ENCODE measurements at regions not wholly inside any gene's neighbourhood (a gene's known extent, or its start where the extent isn't known, plus 50 kb on each side); places are given as distances from the start of the nearest gene placed in this dataset.

DNA sequence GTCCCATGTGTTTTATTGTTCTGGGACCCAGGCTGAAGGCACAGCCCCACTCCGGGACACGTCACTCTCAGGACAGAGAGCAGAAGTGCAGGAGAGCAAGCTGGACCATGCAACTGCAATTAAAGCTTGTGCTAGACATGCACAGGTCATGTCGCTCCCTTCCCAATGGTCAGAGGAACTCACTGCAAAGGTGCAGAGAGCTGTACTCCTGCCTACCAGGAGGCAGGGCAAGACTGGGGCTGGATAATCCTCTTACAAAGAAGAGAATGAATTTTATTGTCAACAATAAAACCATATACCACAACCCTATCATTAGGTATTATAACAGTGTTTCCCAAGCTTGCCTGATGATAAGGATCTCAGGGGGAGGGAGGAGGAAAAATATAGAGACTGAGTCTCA is 74.0 kb upstream of the NEK6 start:
- DNase-seq (no peak), ATAC-seq (no peak)
- TF ChIP-seq, protein P1, sequence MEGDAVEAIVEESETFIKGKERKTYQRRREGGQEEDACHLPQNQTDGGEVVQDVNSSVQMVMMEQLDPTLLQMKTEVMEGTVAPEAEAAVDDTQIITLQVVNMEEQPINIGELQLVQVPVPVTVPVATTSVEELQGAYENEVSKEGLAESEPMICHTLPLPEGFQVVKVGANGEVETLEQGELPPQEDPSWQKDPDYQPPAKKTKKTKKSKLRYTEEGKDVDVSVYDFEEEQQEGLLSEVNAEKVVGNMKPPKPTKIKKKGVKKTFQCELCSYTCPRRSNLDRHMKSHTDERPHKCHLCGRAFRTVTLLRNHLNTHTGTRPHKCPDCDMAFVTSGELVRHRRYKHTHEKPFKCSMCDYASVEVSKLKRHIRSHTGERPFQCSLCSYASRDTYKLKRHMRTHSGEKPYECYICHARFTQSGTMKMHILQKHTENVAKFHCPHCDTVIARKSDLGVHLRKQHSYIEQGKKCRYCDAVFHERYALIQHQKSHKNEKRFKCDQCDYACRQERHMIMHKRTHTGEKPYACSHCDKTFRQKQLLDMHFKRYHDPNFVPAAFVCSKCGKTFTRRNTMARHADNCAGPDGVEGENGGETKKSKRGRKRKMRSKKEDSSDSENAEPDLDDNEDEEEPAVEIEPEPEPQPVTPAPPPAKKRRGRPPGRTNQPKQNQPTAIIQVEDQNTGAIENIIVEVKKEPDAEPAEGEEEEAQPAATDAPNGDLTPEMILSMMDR (IDR thresholded peaks at IDR 0.05): no peak
- Histone ChIP-seq H3K4me3 (no peak overlapping the region), H3K9me3 (no peaks in the 10 kb centered on the region), H3K27me3 (ENCODE audit: low read depth) (peaks cover 22% of the 10 kb centered on the region), H3K4me1 (no peaks in the 10 kb centered on the region), H3K36me3 (no peaks in the 10 kb centered on the region), H3K27ac (no peak overlapping the region)
- intact Hi-C loops (cut with DNase I): no loop called here

DNA sequence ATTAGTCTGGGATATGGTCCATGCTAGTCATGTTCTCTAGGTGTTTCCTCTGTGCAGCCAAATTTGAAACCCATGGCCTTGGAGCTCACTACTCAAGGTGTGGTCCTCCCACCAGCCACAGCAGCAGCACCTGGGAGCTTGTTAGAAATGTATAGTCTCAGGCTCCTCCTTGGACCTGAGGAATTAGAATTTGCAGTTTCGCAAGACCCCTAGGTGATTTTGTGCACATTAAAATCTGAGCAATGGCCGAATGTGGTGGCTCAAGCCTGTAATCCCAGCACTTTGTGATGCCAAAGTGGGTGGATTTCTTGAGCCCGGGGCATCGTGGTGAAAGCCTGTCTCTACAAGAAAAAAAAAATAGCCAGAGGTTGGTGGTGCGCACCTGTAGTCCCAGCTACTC is 72.3 kb upstream of the NEK6 start:
- no peaks in the 10 kb centered on the region for H3K4me1 ChIP-seq
- DNase-seq (no peak), ATAC-seq (no peak)
- peaks cover 22% of the 10 kb centered on the region for H3K27me3 ChIP-seq (ENCODE audit: low read depth)
- no peaks in the 10 kb centered on the region for H3K9me3 ChIP-seq
- TF ChIP-seq, protein P1 (IDR thresholded peaks at IDR 0.05): no peak
- intact Hi-C loops (cut with DNase I): no loop called here
- no peak overlapping the region for H3K27ac ChIP-seq
- H3K4me3 ChIP-seq: no peak overlapping the region
- H3K36me3 ChIP-seq: no peaks in the 10 kb centered on the region

DNA sequence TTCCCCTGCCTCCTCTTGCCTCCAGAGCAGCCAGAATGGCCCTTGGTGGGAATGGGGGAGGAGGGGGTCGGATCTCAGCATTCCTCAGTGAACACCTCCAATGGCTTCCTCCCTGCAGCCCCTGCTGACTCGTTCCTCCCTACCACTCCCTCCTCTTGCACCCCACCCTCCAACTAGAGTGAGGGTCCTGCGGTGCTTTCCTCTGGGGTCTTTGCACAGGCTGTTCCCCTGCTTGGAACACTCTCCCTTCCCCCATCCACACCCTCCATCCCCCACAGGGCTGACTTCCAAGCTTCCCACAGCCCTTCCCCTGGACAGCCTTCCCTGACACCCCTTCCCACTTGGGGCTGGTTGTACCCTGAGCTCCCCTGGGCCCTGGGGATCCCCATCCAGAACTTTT is 70.4 kb upstream of the NEK6 start:
- ATAC-seq (no peak), DNase-seq (no peak)
- H3K27me3 ChIP-seq (ENCODE audit: low read depth): peaks cover 12% of the 10 kb centered on the region
- H3K4me1 ChIP-seq: no peaks in the 10 kb centered on the region
- TF ChIP-seq, protein P1 (IDR thresholded peaks at IDR 0.05): no peak
- no peak overlapping the region for H3K27ac ChIP-seq
- no peak overlapping the region for H3K4me3 ChIP-seq
- no peaks in the 10 kb centered on the region for H3K36me3 ChIP-seq
- no peaks in the 10 kb centered on the region for H3K9me3 ChIP-seq
- intact Hi-C loops (cut with DNase I): no loop called here

DNA sequence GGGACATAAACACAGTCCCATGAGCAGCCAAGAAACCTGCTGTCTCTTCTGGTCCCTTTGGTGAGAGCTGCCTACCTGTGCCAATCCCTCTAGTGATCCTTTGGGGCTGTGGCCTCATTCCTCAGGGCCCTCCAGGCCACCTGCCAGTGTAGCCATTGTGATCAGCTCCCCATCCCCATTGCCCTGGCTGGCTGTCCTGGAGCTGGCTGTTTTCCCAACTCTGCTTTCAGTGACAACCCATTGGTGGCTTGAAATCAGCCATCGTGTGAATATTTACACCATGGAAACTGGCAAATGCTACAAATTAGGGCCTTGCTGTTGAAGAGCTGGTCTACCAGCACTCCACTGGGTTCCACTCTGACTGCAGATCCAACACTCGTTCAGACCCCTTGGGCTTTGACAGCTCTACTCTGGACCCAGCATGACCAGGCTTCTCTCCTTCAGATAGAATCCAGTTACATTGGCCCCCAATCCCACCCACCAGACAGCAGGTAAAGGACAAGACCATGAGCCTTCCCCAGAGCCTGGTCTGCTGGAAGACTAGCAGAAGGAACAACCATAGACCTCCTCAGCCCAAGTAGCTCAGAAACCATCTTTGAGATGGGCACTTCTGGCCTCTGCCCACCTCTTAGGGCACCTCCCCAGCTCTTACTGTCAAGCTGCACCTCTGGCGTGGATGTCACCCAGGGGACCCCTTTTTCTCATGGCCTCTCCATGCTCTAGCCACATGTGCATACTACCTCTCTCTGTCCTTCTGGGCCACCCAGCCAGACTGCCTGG is 69.2 kb upstream of the NEK6 start:
- DNase-seq: no peak
- TF ChIP-seq, protein P1 (IDR thresholded peaks at IDR 0.05): no peak
- Histone ChIP-seq H3K27me3 (ENCODE audit: low read depth) (peaks cover 4% of the 10 kb centered on the region), H3K4me3 (no peak overlapping the region), H3K27ac (no peak overlapping the region), H3K36me3 (no peaks in the 10 kb centered on the region), H3K4me1 (no peaks in the 10 kb centered on the region), H3K9me3 (no peaks in the 10 kb centered on the region)
- intact Hi-C loops (cut with DNase I): no loop called here
- ATAC-seq: no peak

DNA sequence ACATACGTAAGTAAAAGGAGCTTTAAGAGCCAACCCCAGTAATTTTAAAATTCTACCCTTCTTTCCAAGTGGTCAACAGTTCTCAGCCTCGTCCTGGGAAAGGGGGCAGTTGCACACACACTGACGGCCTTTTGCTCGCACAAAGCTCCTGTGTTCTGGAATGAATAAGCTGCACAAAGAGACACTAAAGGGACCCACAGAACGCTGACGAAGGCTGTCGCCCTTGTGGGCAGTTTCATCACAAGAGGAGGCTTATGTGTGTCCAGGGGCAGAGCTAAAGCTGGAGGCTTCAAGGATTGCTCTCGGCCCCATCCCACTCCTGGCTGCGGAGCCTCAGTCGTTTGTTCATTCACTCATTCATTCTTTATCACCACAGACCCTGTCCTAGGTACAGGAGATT is 67.0 kb upstream of the NEK6 start:
- no peak overlapping the region for H3K27ac ChIP-seq
- TF ChIP-seq, protein P1 (IDR thresholded peaks at IDR 0.05): no peak
- ATAC-seq (no peak), DNase-seq (no peak)
- H3K4me1 ChIP-seq: no peaks in the 10 kb centered on the region
- H3K9me3 ChIP-seq: peaks cover under 1% of the 10 kb centered on the region
- H3K27me3 ChIP-seq (ENCODE audit: low read depth): peaks cover 4% of the 10 kb centered on the region
- intact Hi-C loops (cut with DNase I): no loop called here
- H3K4me3 ChIP-seq: no peak overlapping the region
- no peaks in the 10 kb centered on the region for H3K36me3 ChIP-seq

Data from lower lobe of right lung (tissue), 2 donors.